CD1c-positive myeloid dendritic cell (primary cell): ENCODE measurements at regions not wholly inside any gene's neighbourhood (a gene's known extent, or its start where the extent isn't known, plus 50 kb on each side); places are given as distances from the start of the nearest gene placed in this dataset.

Experiments
- DNase-seq: peaks from one replicate; pipeline ENCODE4 v3.0.0-alpha.2; 2016; ENCODE audit errors: extremely low spot score

- no peak for DNase-seq
Observed at GRCh38 chr21:18460979-18461378, 57.4 kb upstream of the TMPRSS15 start.

- no peak for DNase-seq
Observed at GRCh38 chr21:18461743-18462142, 58.2 kb upstream of the TMPRSS15 start.

- no peak for DNase-seq
Observed at GRCh38 chr21:18467715-18468114, 64.1 kb upstream of the TMPRSS15 start.

GRCh38 chr21:18468790-18469189 is 65.2 kb upstream of the TMPRSS15 start:
- no peak for DNase-seq

GRCh38 chr21:18476639-18477038 is 73.1 kb upstream of the TMPRSS15 start:
- no peak for DNase-seq

- DNase-seq, result no peak
Observed at GRCh38 chr21:18477043-18477442, 73.5 kb upstream of the TMPRSS15 start.

GRCh38 chr21:18478513-18478912 is 74.9 kb upstream of the TMPRSS15 start:
- no peak for DNase-seq

- no peak for DNase-seq
Observed at GRCh38 chr21:18488252-18488651, 84.7 kb upstream of the TMPRSS15 start.

GRCh38 chr21:18493422-18493821 is 89.8 kb upstream of the TMPRSS15 start:
- DNase-seq, result no peak

GRCh38 chr21:18495523-18495922 is 91.9 kb upstream of the TMPRSS15 start:
- DNase-seq, result no peak

- no peak for DNase-seq
Observed at GRCh38 chr21:18498431-18498830, 94.8 kb upstream of the TMPRSS15 start.

- peak; percentile 39 for DNase-seq
Observed at GRCh38 chr21:18499761-18500376, 96.3 kb upstream of the TMPRSS15 start.

- DNase-seq, result no peak
Observed at GRCh38 chr21:18518054-18518481, 114.5 kb upstream of the TMPRSS15 start.

- DNase-seq, result no peak
Observed at GRCh38 chr21:18521204-18521603, 117.6 kb upstream of the TMPRSS15 start.

- no peak for DNase-seq
Observed at GRCh38 chr21:18522181-18522972, 118.8 kb upstream of the TMPRSS15 start.

- DNase-seq, result no peak
Observed at GRCh38 chr21:18524097-18524880, 120.7 kb upstream of the TMPRSS15 start.

- DNase-seq, result no peak
Observed at GRCh38 chr21:18529254-18529653, 125.7 kb upstream of the TMPRSS15 start.

- DNase-seq, result no peak
Observed at GRCh38 chr21:18542081-18542480, 138.5 kb upstream of the TMPRSS15 start.

GRCh38 chr21:18545908-18546307 is 142.3 kb upstream of the TMPRSS15 start:
- DNase-seq, result no peak

GRCh38 chr21:18547347-18547746 is 143.8 kb upstream of the TMPRSS15 start:
- DNase-seq, result no peak

- no peak for DNase-seq
Observed at GRCh38 chr21:18548249-18548648, 144.7 kb upstream of the TMPRSS15 start.

- no peak for DNase-seq
Observed at GRCh38 chr21:18549214-18549905, 145.8 kb upstream of the TMPRSS15 start.
